Astrocyte (in vitro differentiated cells and primary cell): ENCODE measurements at regions not wholly inside any gene's neighbourhood (a gene's known extent, or its start where the extent isn't known, plus 50 kb on each side); places are given as distances from the start of the nearest gene placed in this dataset.

Experiments
- CTCF ChIP-seq: IDR thresholded peaks from 2 replicates; pipeline ENCODE4 v1.5.1; 2011; ENCODE audit warnings: low read depth, mild to moderate bottlenecking, inconsistent platforms, low read length, moderate library complexity; ENCODE audit not compliant: insufficient read depth
- EZH2 ChIP-seq: IDR thresholded peaks from 2 replicates; pipeline ENCODE4 v1.6.1; 2012; ENCODE audit warnings: mild to moderate bottlenecking, low read length, inconsistent platforms; ENCODE audit not compliant: insufficient read depth

DNA sequence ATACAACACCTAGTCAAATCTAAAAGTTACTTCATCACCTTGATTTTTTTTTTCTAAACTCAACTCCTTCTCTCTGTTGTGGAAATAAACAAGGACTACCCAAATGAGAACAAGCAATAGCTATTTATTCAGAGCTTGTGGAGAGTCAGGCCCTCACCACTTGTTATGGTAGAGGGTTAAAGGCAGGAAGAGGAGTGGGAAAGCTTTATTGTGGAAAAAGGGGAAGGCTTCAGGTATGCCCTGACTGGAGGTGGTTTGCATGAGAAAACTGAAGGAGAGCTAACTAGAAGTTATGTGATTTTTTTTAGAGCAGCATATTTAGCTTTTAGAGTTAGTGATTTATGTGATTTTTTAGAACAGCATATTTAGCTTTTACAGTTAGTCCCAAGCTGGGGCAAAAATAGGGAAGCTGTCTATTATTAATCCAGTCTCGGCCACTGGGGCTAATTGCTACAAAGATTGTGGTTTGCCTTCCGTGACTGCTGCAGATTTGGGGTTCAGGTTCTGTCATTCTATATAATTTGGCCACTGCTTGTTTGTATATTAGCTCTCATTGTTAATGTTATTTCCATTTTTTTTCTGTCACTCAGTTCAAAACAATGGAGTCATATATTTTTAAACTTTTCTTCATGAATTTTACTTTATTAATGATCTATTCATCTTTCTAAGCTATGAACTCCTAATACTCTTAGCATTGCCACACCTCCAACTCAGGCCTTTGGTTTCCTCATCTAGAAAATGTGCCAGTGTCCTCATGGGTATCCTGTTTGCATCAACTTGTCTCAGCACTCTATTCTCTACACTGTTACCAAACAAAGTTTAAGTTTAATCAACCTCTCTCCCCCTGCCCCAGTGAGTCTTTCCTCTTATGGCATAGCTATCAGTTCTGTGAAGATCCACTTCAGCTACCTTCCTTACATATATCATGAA lies 713.0 kb downstream of the BRINP3 start:
- TF ChIP-seq CTCF: no peak
- no peak for TF ChIP-seq EZH2
